ENCODE measurements at regions not wholly inside any gene's neighbourhood (a gene's known extent, or its start where the extent isn't known, plus 50 kb on each side); places are given as distances from the start of the nearest gene placed in this dataset.

GRCh38 chr11:134468081-134468668 is 56.1 kb upstream of the B3GAT1 start:
- no peaks in the 10 kb centered on the region for H3K36me3 Mint-ChIP-seq
- no peak overlapping the region for H3K4me3 Mint-ChIP-seq
- peaks cover 23% of the 10 kb centered on the region for H3K27me3 Mint-ChIP-seq
- H3K4me1 Mint-ChIP-seq = no peaks in the 10 kb centered on the region
- H3K27ac Mint-ChIP-seq = no peak overlapping the region
- peaks cover 0 to 1% (median 0%) of the 10 kb centered on the region in 3 donors for H3K9me3 Mint-ChIP-seq

GRCh38 chr11:134466610-134467567 is 54.8 kb upstream of the B3GAT1 start:
- peaks cover 19% of the 10 kb centered on the region for H3K27me3 Mint-ChIP-seq
- H3K4me3 Mint-ChIP-seq = no peak overlapping the region
- H3K4me1 Mint-ChIP-seq = no peaks in the 10 kb centered on the region
- peaks cover 0 to 1% (median 0%) of the 10 kb centered on the region in 3 donors for H3K9me3 Mint-ChIP-seq
- no peak overlapping the region for H3K27ac Mint-ChIP-seq
- no peaks in the 10 kb centered on the region for H3K36me3 Mint-ChIP-seq

- no peaks in the 10 kb centered on the region for H3K4me1 Mint-ChIP-seq
- H3K4me3 Mint-ChIP-seq = no peak overlapping the region
- peaks cover 17% of the 10 kb centered on the region for H3K27me3 Mint-ChIP-seq
- no peaks in the 10 kb centered on the region for H3K36me3 Mint-ChIP-seq
- peaks cover 0 to 1% (median 0%) of the 10 kb centered on the region in 3 donors for H3K9me3 Mint-ChIP-seq
- no peak overlapping the region for H3K27ac Mint-ChIP-seq
These were observed 54.1 kb upstream of the B3GAT1 start for GRCh38 chr11:134466156-134466555.

- peaks cover 17% of the 10 kb centered on the region for H3K27me3 Mint-ChIP-seq
These were observed 53.1 kb upstream of the B3GAT1 start for GRCh38 chr11:134464981-134465730.

GRCh38 chr11:134464196-134464595 is 52.2 kb upstream of the B3GAT1 start:
- Mint-ChIP-seq H3K4me3 (no peak overlapping the region), H3K27ac (no peak overlapping the region), H3K9me3 (no peaks in the 10 kb centered on the region), H3K4me1 (no peaks in the 10 kb centered on the region), H3K27me3 (peaks cover 17% of the 10 kb centered on the region), H3K36me3 (no peaks in the 10 kb centered on the region)

More at GRCh38 chr11:134464981-134465730, 53.1 kb upstream of the B3GAT1 start:
- Mint-ChIP-seq H3K27ac (peak overlapping the region in 1 of 3 donors; percentile 17), H3K9me3 (peaks cover 0 to 1% (median 0%) of the 10 kb centered on the region in 3 donors), H3K4me3 (no peak overlapping the region), H3K36me3 (no peaks in the 10 kb centered on the region), H3K4me1 (no peaks in the 10 kb centered on the region)

- Mint-ChIP-seq H3K36me3 (no peaks in the 10 kb centered on the region), H3K27ac (no peak overlapping the region), H3K4me3 (no peak overlapping the region), H3K4me1 (no peaks in the 10 kb centered on the region), H3K9me3 (peaks cover 0 to 2% (median 0%) of the 10 kb centered on the region in 3 donors), H3K27me3 (peaks cover 17% of the 10 kb centered on the region)
These were observed 51.7 kb upstream of the B3GAT1 start for GRCh38 chr11:134463716-134464115.

Data from IgD-negative memory B cell (primary cell).